GM12872 (cell line): ENCODE measurements at regions not wholly inside any gene's neighbourhood (a gene's known extent, or its start where the extent isn't known, plus 50 kb on each side); places are given as distances from the start of the nearest gene placed in this dataset.

Experiments used
- TF ChIP-seq, protein P1 (sequence below): IDR thresholded peaks from 3 replicates; pipeline ENCODE4 v1.5.1; 2011; ENCODE audit warnings: low read depth, mild to moderate bottlenecking, low read length, moderate library complexity; ENCODE audit not compliant: insufficient read depth

DNA sequence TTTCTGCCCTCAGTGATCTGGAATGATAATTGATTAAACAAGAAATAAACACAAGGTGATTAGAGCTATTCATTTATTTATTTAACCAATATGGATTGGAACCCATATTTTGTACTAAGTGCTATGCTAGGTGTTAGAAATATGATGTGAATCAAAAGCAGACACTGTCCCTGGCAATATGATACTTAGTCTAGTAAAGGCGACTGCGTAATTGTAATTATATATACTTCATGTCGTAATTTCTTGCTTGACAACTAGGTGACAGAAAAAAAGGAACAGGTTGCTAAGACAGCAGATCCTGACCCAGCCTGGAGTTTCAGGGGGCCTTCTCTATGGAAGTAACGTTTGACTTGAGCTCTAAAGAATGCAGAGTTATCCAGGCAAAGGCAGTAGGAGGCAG is 236.5 kb upstream of the F9 start:
- TF ChIP-seq, protein P1, sequence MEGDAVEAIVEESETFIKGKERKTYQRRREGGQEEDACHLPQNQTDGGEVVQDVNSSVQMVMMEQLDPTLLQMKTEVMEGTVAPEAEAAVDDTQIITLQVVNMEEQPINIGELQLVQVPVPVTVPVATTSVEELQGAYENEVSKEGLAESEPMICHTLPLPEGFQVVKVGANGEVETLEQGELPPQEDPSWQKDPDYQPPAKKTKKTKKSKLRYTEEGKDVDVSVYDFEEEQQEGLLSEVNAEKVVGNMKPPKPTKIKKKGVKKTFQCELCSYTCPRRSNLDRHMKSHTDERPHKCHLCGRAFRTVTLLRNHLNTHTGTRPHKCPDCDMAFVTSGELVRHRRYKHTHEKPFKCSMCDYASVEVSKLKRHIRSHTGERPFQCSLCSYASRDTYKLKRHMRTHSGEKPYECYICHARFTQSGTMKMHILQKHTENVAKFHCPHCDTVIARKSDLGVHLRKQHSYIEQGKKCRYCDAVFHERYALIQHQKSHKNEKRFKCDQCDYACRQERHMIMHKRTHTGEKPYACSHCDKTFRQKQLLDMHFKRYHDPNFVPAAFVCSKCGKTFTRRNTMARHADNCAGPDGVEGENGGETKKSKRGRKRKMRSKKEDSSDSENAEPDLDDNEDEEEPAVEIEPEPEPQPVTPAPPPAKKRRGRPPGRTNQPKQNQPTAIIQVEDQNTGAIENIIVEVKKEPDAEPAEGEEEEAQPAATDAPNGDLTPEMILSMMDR = no peak

DNA sequence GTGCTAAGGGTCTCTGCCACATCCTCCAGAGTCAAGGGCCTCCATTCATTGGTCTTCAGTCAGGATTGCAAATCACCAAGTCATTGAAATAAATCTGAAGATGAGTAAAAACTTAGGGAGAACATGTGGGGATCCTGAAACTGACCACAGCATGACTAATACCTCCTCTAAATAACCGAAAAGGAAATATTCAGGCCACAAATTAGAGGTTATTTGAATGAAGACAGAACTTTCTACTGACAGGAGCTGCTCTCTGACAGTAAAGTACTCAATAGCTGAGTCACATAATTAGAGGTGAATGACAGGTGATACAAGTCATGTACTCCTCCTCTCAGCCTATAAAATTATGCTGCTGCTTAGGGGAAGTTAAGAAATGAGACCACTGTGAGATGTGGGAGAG is 240.2 kb upstream of the F9 start:
- TF ChIP-seq, protein P1 = no peak

DNA sequence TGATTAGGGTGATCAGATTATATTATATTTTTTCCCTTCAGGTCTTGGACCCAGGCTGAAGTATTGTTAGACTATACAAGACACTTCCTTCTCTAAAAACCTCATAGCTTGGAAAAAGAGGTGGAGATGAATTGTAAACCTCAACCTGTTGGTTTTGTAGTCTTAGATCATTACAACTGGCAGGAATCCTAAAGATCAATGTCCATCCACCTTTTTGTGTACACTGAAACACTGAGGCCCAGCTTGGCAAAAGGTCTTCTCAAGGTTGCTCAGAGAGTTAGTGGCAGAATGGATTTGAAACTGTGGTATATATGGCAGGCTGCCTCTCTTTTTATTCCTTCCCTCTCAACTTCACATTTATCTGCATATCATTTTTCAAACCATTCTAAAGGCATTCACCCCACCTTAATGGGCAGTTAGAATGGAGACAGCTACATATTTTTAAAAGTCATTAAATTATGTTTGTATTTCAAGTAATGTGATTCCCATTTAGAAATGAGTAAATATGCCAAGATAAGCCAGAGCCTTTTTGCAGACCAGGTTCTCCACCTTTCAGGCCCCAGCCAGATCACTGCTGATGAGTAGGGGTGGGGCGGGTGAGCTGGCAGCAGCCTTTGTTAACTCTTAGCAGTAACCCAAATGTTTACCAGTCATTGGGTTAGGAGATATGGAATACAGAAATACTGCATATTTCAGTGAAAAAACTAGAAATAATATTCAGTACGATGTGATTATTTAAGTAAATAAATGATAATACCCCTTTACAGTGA is 243.2 kb upstream of the F9 start:
- TF ChIP-seq, protein P1 = no peak

DNA sequence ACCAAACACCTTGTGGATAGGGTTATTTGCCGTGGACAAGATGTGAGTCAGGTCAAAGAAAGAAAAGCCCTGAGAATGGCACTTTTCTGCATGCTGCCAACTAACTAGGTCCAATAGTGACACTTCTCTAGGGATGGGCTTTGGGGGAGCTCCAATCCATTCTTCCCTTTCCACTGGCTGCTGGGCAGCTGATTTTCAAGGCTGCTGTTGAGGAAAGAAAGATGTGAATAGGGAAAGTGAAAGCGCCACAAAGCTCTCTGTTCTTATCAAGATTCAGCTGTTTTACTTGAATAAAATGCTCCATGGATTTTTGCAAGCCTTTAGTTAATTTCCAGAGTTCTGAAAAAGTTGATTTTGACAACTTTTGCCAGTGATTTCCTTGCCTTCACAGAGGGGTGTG is 244.2 kb upstream of the F9 start:
- TF ChIP-seq, protein P1 = no peak

DNA sequence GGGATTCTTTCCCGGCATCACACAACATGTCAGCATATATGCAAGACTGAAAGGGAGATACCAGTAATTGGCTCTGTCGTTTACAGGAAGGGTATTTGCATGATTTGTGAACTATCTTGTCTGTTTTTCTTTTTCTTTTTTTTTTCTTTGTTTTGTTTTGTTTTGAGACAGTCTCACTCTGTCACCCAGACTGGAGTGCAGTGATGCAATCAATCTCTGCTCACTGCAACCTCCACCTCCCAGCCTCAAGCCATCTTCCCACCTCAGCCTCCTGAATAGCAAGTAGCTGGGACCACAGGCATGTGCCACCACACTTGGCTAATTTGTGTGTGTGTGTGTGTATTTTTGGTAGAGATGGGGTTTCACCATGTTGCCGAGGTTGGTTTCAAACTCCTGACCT is 262.7 kb upstream of the F9 start:
- TF ChIP-seq, protein P1 = no peak

DNA sequence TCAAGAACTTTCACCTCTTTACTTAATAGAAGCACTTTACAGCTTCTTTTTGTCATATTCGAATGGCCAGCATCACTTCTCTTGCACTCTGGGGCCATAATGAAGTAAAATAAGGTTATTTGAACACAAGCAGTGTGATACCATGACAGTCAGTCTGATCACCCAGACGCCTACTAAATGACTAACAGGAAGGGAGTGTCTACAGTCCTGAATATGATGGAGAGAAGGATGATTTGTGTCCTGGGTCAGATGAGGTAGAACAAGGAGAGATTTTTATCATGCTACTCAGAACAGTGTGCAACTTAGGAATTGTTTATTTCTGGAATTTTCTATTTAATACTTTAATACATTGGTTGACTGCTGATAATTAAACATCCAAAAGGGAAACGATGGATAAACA is 284.2 kb upstream of the F9 start:
- TF ChIP-seq, protein P1 = no peak

DNA sequence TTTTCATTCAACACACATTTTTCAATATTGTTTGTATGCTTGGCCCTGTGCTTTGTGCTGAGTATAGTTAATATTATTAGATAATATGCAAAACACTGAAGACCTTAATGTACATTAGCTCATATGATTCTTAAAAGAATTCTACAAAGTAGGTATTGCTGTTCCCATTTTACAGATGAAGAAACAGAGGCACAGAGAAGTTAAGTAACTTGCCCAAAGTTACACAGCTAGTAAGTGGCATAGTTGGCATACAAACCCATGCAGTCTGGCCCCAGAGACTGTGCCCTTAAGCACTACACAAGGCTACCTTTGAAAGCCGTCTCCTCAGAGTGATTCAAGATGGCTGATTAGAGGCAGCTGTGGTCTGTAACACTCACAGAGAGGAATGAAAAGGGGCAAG is 293.4 kb upstream of the F9 start:
- TF ChIP-seq, protein P1 = no peak
